Ascending aorta (tissue), 2 donors: ENCODE measurements at regions not wholly inside any gene's neighbourhood (a gene's known extent, or its start where the extent isn't known, plus 50 kb on each side); places are given as distances from the start of the nearest gene placed in this dataset.

Source experiments
- DNase-seq, 2 donors: peaks; one replicate each; pipeline ENCODE4 v3.0.0-alpha.2; 2019; ENCODE audit warnings: low spot score in 2 of 2
- H3K27ac ChIP-seq, 2 donors: fragments of 200-600 bp; sonication (generic); one replicate each; pipeline ENCODE4 v1.5.1; 2016 to 2017; ENCODE audit warnings: mild to moderate bottlenecking in 1 of 2
- H3K27me3 ChIP-seq: fragments of 200-600 bp; sonication (generic); one replicate; pipeline ENCODE4 v1.5.1; 2017
- H3K36me3 ChIP-seq, 2 donors: fragments of 200-600 bp; sonication (generic); one replicate each; pipeline ENCODE4 v1.5.1; 2016
- H3K4me1 ChIP-seq, 2 donors: fragments of 200-600 bp; sonication (generic); one replicate each; pipeline ENCODE4 v1.5.1; 2016 to 2017; ENCODE audit warnings: mild to moderate bottlenecking in 1 of 2
- H3K4me3 ChIP-seq, 2 donors: fragments of 200-600 bp; sonication (generic); one replicate each; pipeline ENCODE4 v1.5.1; 2016 to 2017; ENCODE audit warnings: mild to moderate bottlenecking in 1 of 2
- H3K9me3 ChIP-seq, 2 donors: fragments of 200-600 bp; sonication (generic); one replicate each; pipeline ENCODE4 v1.5.1; 2016
- intact Hi-C: fragments of 100-400 bp; cut with DNase I; formaldehyde crosslinking; loops from one replicate; pipeline ENCODE4 v1.15.1; 2023
- TF ChIP-seq, protein P1 (sequence below), 3 experiments: fragments of 200-600 bp in 2 of 3; fragments of 450-650 bp in 1 of 3; sonication (generic) in 2 of 3; IDR thresholded peaks; one replicate each; pipeline ENCODE4 v1.5.1; 2016 to 2019; ENCODE audit warnings: antibody characterized with exemption in 3 of 3, mild to moderate bottlenecking in 1 of 3, moderate library complexity in 1 of 3

DNA sequence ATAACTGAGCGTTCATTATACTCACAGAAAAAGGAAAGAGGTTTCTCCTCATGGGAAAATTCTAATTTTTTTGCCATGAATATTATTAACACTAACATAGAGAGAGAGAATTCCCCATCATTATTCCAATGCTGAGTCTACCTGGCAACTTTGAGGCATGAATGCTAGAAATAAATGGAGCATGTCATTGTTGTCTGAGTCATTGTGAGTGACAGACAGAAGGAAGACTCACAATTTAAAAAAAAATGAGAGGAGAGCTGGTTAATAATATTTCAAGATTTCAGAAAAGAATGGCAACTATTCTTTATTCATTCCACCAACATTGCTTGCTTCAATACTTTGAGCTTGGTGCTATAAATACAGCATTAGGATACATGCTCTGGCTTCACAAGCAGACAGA is 170.4 kb upstream of the HS3ST1 start:
- Histone ChIP-seq H3K9me3 (no peaks in the 10 kb centered on the region), H3K4me1 (no peaks in the 10 kb centered on the region), H3K36me3 (no peaks in the 10 kb centered on the region), H3K4me3 (no peak overlapping the region), H3K27ac (no peak overlapping the region), H3K27me3 (no peaks in the 10 kb centered on the region)
- no peak for DNase-seq
- TF ChIP-seq, protein P1, sequence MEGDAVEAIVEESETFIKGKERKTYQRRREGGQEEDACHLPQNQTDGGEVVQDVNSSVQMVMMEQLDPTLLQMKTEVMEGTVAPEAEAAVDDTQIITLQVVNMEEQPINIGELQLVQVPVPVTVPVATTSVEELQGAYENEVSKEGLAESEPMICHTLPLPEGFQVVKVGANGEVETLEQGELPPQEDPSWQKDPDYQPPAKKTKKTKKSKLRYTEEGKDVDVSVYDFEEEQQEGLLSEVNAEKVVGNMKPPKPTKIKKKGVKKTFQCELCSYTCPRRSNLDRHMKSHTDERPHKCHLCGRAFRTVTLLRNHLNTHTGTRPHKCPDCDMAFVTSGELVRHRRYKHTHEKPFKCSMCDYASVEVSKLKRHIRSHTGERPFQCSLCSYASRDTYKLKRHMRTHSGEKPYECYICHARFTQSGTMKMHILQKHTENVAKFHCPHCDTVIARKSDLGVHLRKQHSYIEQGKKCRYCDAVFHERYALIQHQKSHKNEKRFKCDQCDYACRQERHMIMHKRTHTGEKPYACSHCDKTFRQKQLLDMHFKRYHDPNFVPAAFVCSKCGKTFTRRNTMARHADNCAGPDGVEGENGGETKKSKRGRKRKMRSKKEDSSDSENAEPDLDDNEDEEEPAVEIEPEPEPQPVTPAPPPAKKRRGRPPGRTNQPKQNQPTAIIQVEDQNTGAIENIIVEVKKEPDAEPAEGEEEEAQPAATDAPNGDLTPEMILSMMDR (IDR thresholded peaks at IDR 0.05), result no peak
- intact Hi-C loops, result no loop called here

DNA sequence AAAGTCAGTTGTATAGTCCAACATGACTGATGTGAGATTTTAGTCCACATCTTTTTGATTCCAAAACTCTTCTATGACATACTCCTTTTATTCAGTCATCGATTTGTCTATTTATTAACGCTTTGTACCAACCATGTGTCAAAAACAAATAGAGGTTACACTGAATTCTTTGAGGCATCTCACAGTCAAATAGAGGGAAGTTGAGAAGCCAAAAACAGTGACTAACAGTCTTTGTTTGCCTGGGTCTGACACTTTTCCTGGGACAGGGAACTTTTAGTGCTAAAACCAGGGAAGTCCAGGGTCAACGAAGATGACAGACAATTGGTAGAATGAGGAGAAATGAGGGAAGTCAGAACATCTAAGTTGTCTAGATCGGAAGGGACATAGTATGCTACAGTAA is 169.9 kb upstream of the HS3ST1 start:
- intact Hi-C loops, result no loop called here
- no peaks in the 10 kb centered on the region for H3K4me1 ChIP-seq
- no peaks in the 10 kb centered on the region for H3K9me3 ChIP-seq
- no peaks in the 10 kb centered on the region for H3K36me3 ChIP-seq
- DNase-seq, result no peak
- no peaks in the 10 kb centered on the region for H3K27me3 ChIP-seq
- no peak overlapping the region for H3K27ac ChIP-seq
- TF ChIP-seq, protein P1 (IDR thresholded peaks at IDR 0.05), result no peak
- H3K4me3 ChIP-seq, result no peak overlapping the region

DNA sequence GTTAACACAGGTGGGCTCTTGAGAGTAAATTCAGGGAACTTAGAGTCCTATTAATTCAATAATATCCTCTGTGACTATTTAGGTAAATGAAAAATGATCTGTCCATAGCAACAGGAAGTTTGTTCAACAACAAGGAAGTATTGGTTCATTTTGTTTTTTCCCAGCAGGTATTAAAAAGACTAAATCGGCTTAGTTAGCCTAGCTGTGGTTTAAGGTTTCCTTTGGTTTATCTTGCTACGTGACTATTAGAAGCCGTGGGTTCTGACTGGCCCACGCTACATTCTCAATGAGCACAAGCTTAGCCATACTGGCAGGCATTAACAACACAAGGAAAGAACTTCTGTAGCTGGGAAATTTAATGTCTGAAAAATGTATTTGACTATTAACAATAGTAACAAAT is 168.8 kb upstream of the HS3ST1 start:
- intact Hi-C loops, result no loop called here
- no peaks in the 10 kb centered on the region for H3K36me3 ChIP-seq
- TF ChIP-seq, protein P1 (IDR thresholded peaks at IDR 0.05), result no peak
- H3K9me3 ChIP-seq, result no peaks in the 10 kb centered on the region
- no peak for DNase-seq
- H3K4me3 ChIP-seq, result no peak overlapping the region
- no peaks in the 10 kb centered on the region for H3K27me3 ChIP-seq
- no peaks in the 10 kb centered on the region for H3K4me1 ChIP-seq
- no peak overlapping the region for H3K27ac ChIP-seq

DNA sequence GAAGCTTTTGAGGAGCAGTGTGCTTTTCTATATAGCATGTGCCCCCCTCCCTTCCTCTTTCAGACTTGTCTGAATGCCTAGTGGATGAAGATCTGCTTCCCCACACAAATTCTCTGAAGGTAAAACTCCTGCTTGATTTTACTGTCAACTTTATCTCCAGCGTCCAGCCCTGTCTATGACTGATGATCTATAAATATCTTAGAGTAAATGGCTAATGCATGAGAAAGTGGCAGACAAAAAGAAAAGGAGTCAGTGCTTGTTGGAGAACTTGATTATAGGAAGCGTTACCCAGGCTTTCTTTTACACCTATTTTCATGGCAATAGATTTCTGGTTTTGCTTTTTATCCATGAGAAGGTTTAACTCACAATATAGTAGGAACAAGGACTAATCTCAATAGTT is 168.3 kb upstream of the HS3ST1 start:
- no peaks in the 10 kb centered on the region for H3K4me1 ChIP-seq
- H3K27me3 ChIP-seq, result no peaks in the 10 kb centered on the region
- no peaks in the 10 kb centered on the region for H3K36me3 ChIP-seq
- intact Hi-C loops, result no loop called here
- no peak overlapping the region for H3K27ac ChIP-seq
- H3K4me3 ChIP-seq, result no peak overlapping the region
- TF ChIP-seq, protein P1 (IDR thresholded peaks at IDR 0.05), result no peak
- DNase-seq, result no peak
- no peaks in the 10 kb centered on the region for H3K9me3 ChIP-seq

DNA sequence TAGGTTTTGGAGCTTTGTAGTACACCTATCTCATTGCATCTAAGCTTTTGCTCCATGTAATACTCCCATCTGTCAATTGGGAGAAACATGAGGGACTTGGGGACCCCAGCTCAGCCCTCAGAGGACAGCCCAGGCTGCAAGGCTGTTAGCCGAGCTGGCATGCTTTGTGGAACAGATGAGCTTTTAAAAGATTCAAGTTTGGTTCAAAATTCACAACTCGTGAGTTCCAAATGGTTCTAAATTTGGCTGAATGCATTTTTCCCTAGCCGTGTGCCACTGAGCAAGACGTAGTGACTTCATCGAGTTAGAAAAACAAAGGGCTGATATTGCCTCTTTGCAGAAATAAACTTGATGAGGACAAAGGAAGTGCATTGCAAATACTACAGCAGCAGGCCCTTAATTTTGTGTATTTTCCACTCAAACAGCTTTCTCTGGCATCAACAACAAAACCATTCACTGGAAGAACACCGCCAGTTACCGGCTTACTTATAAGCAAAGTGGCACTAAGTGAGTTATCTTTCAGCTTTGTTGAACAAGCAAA is 165.0 kb upstream of the HS3ST1 start:
- intact Hi-C loops, result no loop called here
- Histone ChIP-seq H3K27me3 (no peaks in the 10 kb centered on the region), H3K27ac (no peak overlapping the region)

More for the DNA sequence above, 165.0 kb upstream of the HS3ST1 start:
- Histone ChIP-seq H3K9me3 (no peaks in the 10 kb centered on the region), H3K4me1 (no peaks in the 10 kb centered on the region), H3K36me3 (no peaks in the 10 kb centered on the region), H3K4me3 (no peak overlapping the region)
- TF ChIP-seq, protein P1 (IDR thresholded peaks at IDR 0.05), result no peak
- DNase-seq, result no peak
